Fibroblast of skin of left quadriceps (primary cell): ENCODE measurements at regions not wholly inside any gene's neighbourhood (a gene's known extent, or its start where the extent isn't known, plus 50 kb on each side); places are given as distances from the start of the nearest gene placed in this dataset.
"Not testable (repeated sequence)": the region's sequence is repeated elsewhere in the genome, so short reads cannot be mapped to it uniquely, and the experiment has no call there.

ENCODE experiments used
- DNase-seq, 2 experiments: peaks; one replicate each; pipeline ENCODE4 v3.0.0-alpha.2; 2013; ENCODE audit warnings: low read depth in 2 of 2

- DNase-seq: peak; percentile 53 to 56
These were observed 227.7 kb upstream of the TMEM260 start for GRCh38 chr14:56351861-56352260.

- DNase-seq: no peak
These were observed 226.6 kb upstream of the TMEM260 start for GRCh38 chr14:56352999-56353398.

DNA sequence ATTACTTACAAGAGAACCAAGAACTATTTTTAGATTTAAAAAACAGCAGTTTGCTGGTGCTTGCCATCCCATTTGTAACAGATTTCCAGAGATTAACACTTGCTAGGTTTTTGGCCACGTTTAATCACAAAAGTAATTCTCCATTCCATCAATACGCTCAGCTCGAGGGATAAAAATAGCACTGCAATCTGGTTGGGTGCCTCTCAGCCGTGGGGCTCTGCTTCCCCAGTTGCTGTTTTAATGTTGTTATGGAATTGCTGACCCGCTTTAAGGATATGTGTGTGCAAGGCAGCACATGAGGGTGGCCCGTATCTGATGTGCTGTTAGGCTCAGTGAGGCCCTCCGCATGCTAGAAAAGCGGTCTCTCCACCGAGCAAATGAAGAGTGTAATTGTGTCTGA is 222.2 kb upstream of the TMEM260 start:
- no peak for DNase-seq

DNA sequence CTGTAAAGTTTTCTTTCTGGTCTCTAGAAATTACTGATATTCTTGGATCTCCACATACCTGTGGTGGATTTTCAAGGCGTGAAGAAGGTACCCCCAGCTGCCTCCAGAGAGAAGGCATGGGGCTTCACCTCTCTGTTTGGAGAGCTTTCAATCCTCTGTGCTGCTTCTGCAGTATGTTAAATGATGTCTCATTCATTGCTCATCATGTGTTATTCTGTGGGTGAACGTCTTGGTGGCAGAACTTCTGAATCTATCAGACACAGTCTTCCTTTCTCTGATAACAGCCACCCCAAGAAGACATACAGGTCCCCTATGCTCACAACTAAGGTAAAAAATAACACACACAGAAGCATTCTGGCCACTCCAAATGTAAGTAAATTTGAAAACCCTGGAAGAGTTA is 221.3 kb upstream of the TMEM260 start:
- no peak for DNase-seq

- no peak for DNase-seq
These were observed 220.6 kb upstream of the TMEM260 start for GRCh38 chr14:56358851-56359614.

- DNase-seq: not testable (repeated sequence)
These were observed 213.9 kb upstream of the TMEM260 start for GRCh38 chr14:56365663-56366062.

GRCh38 chr14:56367416-56367815 is 212.2 kb upstream of the TMEM260 start:
- DNase-seq: no peak

DNA sequence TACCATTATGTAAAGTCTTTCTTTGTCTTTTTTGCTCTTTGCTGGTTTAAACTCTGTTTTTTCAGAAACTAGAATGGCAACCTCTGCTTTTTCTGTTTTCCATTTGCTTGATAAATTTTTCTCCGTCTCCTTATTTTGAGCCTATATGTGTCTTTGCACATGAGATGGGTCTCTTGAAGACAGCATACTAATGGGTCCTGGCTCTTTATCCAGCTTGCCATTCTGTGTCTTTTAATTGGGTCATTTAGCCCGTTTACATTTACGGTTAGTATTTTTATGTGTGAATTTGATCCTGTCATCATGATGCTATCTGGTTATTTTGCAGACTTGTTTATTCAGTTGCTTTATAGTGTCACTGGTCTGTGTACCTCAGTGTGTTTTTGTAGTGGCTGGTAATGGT is 207.9 kb upstream of the TMEM260 start:
- no peak for DNase-seq

DNA sequence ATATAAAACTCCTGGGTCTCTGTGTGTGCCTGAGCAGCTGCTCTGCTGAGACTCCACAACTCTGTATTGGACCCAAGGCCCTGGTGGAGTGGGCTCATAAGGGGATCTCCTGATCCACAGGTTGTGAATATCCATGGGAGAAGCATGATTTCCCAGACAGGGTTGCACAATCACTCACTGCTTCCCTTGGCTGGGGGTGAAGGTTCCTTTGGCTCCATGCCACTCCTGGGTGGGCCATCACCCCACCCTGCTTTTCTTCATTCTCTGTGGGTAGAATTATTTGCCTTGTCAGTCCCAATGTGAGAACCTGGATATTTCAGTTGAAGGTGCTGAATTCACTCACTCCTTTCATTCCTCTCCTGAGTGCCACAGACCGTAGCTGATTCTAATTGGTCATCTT is 205.2 kb upstream of the TMEM260 start:
- no peak for DNase-seq

DNA sequence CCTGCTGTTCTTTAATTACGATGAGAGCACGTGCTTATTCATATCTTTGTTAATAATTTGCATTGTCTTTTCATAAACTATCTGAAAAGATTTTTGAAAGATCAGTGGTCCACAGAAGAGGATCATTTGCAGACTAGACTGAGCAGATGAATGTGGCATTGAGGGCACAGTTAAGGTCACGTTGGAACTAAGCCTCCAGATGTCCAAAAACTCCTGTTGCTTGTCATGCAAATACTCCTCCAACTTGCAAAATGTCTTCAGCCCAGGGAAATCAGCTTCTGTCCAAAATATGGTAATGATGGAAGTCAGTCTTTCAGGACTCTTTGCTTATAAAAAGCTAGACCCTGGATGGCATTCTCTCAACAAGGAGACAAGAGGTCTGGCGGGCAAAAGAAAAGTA is 201.6 kb upstream of the TMEM260 start:
- DNase-seq: no peak

DNA sequence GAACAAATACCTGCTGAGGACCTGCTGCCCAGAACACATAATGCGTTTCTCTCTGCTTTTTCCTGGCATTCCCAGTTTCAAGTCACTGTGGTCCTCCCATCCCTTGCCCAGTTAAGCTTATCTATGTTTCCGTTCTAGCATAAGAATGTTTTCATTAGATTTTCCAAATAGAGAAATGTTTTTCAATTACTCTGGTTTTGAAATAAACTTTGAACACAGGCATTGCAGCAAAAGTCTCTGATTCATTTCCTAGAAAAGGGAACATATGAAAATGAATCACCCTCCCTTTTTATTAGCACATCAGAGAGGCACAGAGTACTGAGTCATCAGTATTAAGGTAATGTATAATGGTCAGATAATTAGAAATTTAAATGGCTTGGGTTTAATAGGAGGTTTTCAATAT is 201.1 kb upstream of the TMEM260 start:
- peak; percentile 17 to 27 for DNase-seq

GRCh38 chr14:56379956-56380355 is 199.6 kb upstream of the TMEM260 start:
- peak in 1 of 2 experiments; percentile 5 for DNase-seq

GRCh38 chr14:56386024-56386423 is 193.6 kb upstream of the TMEM260 start:
- DNase-seq: no peak

GRCh38 chr14:56390859-56391258 is 188.7 kb upstream of the TMEM260 start:
- DNase-seq: no peak

GRCh38 chr14:56394826-56395530 is 184.6 kb upstream of the TMEM260 start:
- DNase-seq: no peak

- DNase-seq: no peak
These were observed 179.3 kb upstream of the TMEM260 start for GRCh38 chr14:56400109-56400825.

GRCh38 chr14:56412468-56413434 is 166.8 kb upstream of the TMEM260 start:
- no peak for DNase-seq

DNA sequence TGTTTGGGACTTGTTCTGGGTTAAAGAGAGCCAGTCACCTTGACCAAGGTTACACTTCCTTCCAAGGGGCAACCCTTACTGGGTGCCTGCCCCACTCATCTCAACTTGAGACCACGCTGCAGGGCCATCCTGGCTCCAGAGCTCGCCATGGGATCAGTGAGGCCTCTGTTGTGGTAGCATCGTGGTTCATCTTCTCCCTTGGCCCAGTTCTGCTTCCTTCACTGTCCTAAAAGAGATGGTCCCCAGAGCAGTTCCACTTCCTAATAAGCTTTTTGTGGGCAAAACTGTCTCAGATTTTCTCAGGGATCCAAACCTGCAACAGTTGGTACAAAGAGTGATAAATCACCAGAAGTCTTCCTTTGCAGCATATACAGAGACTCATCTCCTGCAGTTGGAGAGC is 165.9 kb upstream of the TMEM260 start:
- no peak for DNase-seq

- no peak for DNase-seq
These were observed 165.4 kb upstream of the TMEM260 start for GRCh38 chr14:56414236-56414635.

GRCh38 chr14:56416213-56416612 is 163.4 kb upstream of the TMEM260 start:
- no peak for DNase-seq

- DNase-seq: no peak
These were observed 162.4 kb upstream of the TMEM260 start for GRCh38 chr14:56417173-56417572.

GRCh38 chr14:56419750-56420149 is 159.8 kb upstream of the TMEM260 start:
- no peak for DNase-seq
